Inferior parietal cortex (tissue), 1 donor: ENCODE measurements at regions not wholly inside any gene's neighbourhood (a gene's known extent, or its start where the extent isn't known, plus 50 kb on each side); places are given as distances from the start of the nearest gene placed in this dataset.
A peak's percentile ranks its signal among the peaks of the same experiment; 100 is the strongest.

Experiments used
- DNase-seq: peaks from one replicate; pipeline ENCODE4 v3.0.0-alpha.2; 2016; ENCODE audit errors: extremely low spot score

DNA sequence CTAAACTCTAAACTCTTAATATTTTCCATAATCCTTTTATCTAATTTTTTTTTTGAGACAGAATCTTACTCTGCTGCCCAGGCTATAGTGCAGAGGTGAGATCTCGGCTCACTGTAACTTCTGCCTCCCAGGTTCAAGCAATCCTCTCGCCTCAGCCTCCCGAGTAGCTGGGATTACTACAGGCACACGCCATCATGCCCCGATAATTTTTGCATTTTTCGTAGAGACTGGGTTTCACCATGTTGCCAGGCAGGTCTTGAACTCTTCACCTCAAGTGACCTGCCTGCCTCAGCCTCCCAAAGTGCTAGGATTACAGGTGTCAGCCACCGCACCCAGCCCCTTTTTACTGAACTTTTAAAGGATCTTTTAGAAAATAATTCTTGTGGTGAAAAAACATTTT is 110.2 kb upstream of the PHF14 start:
- DNase-seq: no peak

- no peak for DNase-seq
These were observed 99.0 kb upstream of the PHF14 start for GRCh38 chr7:10874666-10875065.

DNA sequence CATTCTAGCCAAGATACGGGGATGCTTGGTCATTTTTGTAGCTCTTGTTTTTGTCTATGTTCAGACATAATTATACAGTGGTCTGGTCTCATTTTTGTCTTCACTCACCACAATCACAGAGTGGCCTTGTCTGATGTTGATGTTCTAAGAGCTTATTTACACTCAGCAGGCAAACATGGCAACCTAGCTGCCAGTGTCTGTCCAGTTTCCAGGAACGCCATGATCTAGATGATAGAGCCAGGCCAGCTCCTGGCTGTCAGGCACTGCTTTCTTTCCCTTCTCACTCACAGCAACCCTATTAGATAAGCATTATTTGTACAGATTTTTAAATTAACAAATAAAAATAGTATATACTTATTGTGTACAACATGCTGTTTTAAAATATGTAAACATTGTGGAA is 98.6 kb upstream of the PHF14 start:
- no peak for DNase-seq

- DNase-seq: no peak
These were observed 84.8 kb upstream of the PHF14 start for GRCh38 chr7:10888861-10889260.

GRCh38 chr7:10889266-10889898 is 84.3 kb upstream of the PHF14 start:
- peak; percentile 78 for DNase-seq

DNA sequence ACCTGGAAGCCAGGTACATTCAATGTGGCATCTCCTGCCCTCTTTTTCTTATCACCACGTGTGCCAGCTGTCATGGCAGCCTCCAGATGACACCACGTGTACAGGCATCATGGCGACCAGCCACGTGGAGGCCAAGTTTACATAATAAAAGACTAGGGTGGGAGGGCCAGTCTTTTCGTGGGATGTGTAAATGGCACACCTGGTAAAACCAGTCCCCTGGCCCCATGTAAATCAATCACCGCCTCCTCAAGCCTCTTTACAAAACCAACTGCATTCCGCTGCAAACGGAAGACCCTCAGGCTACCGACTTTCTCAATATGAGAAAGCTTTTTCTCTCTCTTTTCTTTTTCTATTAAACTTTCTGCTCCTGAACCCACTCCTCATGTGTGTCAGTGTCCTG is 65.1 kb upstream of the PHF14 start:
- no peak for DNase-seq

GRCh38 chr7:10910447-10910846 is 63.2 kb upstream of the PHF14 start:
- DNase-seq: no peak

DNA sequence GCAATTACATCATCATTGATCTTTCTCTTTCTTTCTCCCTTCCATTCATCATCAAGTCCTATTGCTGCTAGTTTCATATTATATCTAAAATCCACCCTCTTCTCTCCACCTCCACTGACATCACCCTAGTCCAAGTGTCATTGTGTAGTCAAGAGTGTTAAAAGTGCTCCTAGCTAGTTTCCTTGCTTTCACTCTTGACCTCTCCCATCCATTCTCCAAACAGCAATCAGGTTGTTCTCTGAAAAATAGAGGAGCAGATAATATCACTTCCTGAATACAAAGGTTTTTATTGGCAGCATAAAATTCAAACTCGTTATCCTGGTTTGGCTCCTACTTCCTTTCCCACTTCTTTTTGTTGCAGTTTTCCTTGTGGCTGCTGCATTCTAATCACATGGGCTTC is 61.6 kb upstream of the PHF14 start:
- no peak for DNase-seq

- DNase-seq: no peak
These were observed 60.2 kb upstream of the PHF14 start for GRCh38 chr7:10913457-10913856.

GRCh38 chr7:10918093-10918590 is 55.5 kb upstream of the PHF14 start:
- DNase-seq: no peak

DNA sequence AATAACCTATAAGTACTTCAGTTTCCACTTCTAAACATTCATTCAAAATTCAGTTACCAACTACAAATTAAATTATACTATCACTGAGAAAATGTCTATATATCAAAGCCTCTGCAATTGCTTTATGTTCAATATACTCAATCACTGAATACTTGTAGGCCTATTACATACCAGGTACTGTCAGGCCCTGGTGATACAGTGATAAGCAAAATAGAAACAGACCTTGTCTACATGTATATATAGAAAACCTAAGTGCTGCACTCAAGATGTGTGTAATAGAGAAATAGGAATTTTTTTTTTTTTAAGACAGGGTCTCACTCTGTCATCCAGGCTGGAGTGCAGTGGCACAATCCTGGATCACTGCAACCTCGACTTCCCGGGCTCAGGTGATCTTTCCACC is 53.7 kb upstream of the PHF14 start:
- no peak for DNase-seq
